GM12874 (cell line): ENCODE measurements at regions not wholly inside any gene's neighbourhood (a gene's known extent, or its start where the extent isn't known, plus 50 kb on each side); places are given as distances from the start of the nearest gene placed in this dataset.

Experiments used
- CTCF ChIP-seq: IDR thresholded peaks from 2 replicates; pipeline ENCODE4 v1.5.1; 2011; ENCODE audit warnings: low read depth, mild to moderate bottlenecking, control low read depth, low read length, moderate library complexity; ENCODE audit not compliant: insufficient read depth

GRCh38 chr1:229729916-229730315, 103.9 kb downstream of the URB2 start:
- TF ChIP-seq CTCF: no peak

GRCh38 chr1:229730573-229730972, 104.5 kb downstream of the URB2 start:
- no peak for TF ChIP-seq CTCF

GRCh38 chr1:229732061-229732460, 106.0 kb downstream of the URB2 start:
- TF ChIP-seq CTCF: no peak

GRCh38 chr1:229736376-229736775, 110.3 kb downstream of the URB2 start:
- no peak for TF ChIP-seq CTCF

GRCh38 chr1:229749992-229750391, 123.9 kb downstream of the URB2 start:
- TF ChIP-seq CTCF: no peak

- TF ChIP-seq CTCF: no peak
Measured at GRCh38 chr1:229751610-229752009, 125.6 kb downstream of the URB2 start.

- no peak for TF ChIP-seq CTCF
Measured at GRCh38 chr1:229752679-229753078, 126.6 kb downstream of the URB2 start.
